ENCODE measurements at regions not wholly inside any gene's neighbourhood (a gene's known extent, or its start where the extent isn't known, plus 50 kb on each side); places are given as distances from the start of the nearest gene placed in this dataset.

- TF ChIP-seq POLR2AphosphoS5 (IDR thresholded peaks at IDR 0.05; ENCODE audit: borderline replicate concordance, low read depth, low read length) (no peak), EZH2 (IDR thresholded peaks at IDR 0.05) (no peak)
These were observed 416.5 kb downstream of the EFNB2 start for GRCh38 chr13:106118996-106119395.

All from SK-N-MC (cell line).